Duodenal mucosa (tissue), 2 donors: ENCODE measurements at regions not wholly inside any gene's neighbourhood (a gene's known extent, or its start where the extent isn't known, plus 50 kb on each side); places are given as distances from the start of the nearest gene placed in this dataset.
A peak's percentile ranks its signal among the peaks of the same experiment; 100 is the strongest.

Experiments
- H3K27ac ChIP-seq: one replicate; pipeline ENCODE4 v1.7.0; 2013; ENCODE audit warnings: low read depth, low read length
- H3K27me3 ChIP-seq, 2 donors: one replicate each; pipeline ENCODE4 v1.7.0; 2013; ENCODE audit warnings: low read length in 2 of 2, control low read depth in 1 of 2; ENCODE audit not compliant: insufficient read depth in 2 of 2, control insufficient read depth in 1 of 2
- H3K36me3 ChIP-seq, 2 donors: one replicate each; pipeline ENCODE4 v1.7.0; 2013; ENCODE audit warnings: low read length in 2 of 2, control low read depth in 1 of 2; ENCODE audit not compliant: insufficient read depth in 2 of 2, control insufficient read depth in 1 of 2
- H3K4me1 ChIP-seq, 2 donors: one replicate each; pipeline ENCODE4 v1.7.0; 2013; ENCODE audit warnings: low read length in 2 of 2, control low read depth in 1 of 2; ENCODE audit not compliant: insufficient read depth in 2 of 2, control insufficient read depth in 1 of 2
- H3K4me3 ChIP-seq, 2 donors: one replicate each; pipeline ENCODE4 v1.7.0; 2013; ENCODE audit warnings: low read length in 2 of 2, low read depth in 1 of 2
- H3K9ac ChIP-seq, 2 donors: one replicate each; pipeline ENCODE4 v1.7.0; 2013; ENCODE audit warnings: low read length in 2 of 2, low read depth in 1 of 2
- H3K9me3 ChIP-seq, 2 donors: one replicate each; pipeline ENCODE4 v1.7.0; 2013; ENCODE audit warnings: low read length in 2 of 2, control low read depth in 1 of 2; ENCODE audit not compliant: control insufficient read depth in 1 of 2

GRCh38 chr1:3976821-3977220 lies 76.7 kb upstream of the C1orf174 start:
- H3K27me3 ChIP-seq: no peaks in the 10 kb centered on the region
- no peaks in the 10 kb centered on the region for H3K4me1 ChIP-seq
- H3K9ac ChIP-seq: no peak overlapping the region
- H3K4me3 ChIP-seq: no peak overlapping the region
- no peaks in the 10 kb centered on the region for H3K36me3 ChIP-seq
- no peak overlapping the region for H3K27ac ChIP-seq
- no peaks in the 10 kb centered on the region for H3K9me3 ChIP-seq

- Histone ChIP-seq H3K4me3 (no peak overlapping the region), H3K9ac (no peak overlapping the region), H3K36me3 (no peaks in the 10 kb centered on the region), H3K27me3 (no peaks in the 10 kb centered on the region), H3K9me3 (no peaks in the 10 kb centered on the region), H3K4me1 (no peaks in the 10 kb centered on the region), H3K27ac (peak overlapping the region; percentile 10)
Observed at GRCh38 chr1:3978196-3978989, 78.3 kb upstream of the C1orf174 start.

GRCh38 chr1:3978990-3979325 lies 78.9 kb upstream of the C1orf174 start:
- H3K27me3 ChIP-seq: no peaks in the 10 kb centered on the region
- H3K9ac ChIP-seq: no peak overlapping the region
- no peak overlapping the region for H3K27ac ChIP-seq
- H3K4me1 ChIP-seq: no peaks in the 10 kb centered on the region
- no peaks in the 10 kb centered on the region for H3K9me3 ChIP-seq
- no peak overlapping the region for H3K4me3 ChIP-seq
- no peaks in the 10 kb centered on the region for H3K36me3 ChIP-seq

GRCh38 chr1:3981261-3981660 lies 81.2 kb upstream of the C1orf174 start:
- H3K9me3 ChIP-seq: no peaks in the 10 kb centered on the region
- no peaks in the 10 kb centered on the region for H3K36me3 ChIP-seq
- H3K9ac ChIP-seq: no peak overlapping the region
- H3K27me3 ChIP-seq: no peaks in the 10 kb centered on the region
- no peak overlapping the region for H3K27ac ChIP-seq
- H3K4me3 ChIP-seq: no peak overlapping the region
- no peaks in the 10 kb centered on the region for H3K4me1 ChIP-seq

- Histone ChIP-seq H3K4me1 (no peaks in the 10 kb centered on the region), H3K4me3 (no peak overlapping the region), H3K27ac (no peak overlapping the region), H3K27me3 (no peaks in the 10 kb centered on the region), H3K36me3 (no peaks in the 10 kb centered on the region), H3K9me3 (no peaks in the 10 kb centered on the region), H3K9ac (no peak overlapping the region)
Observed at GRCh38 chr1:3981746-3982505, 81.9 kb upstream of the C1orf174 start.

GRCh38 chr1:3983181-3983580 lies 83.1 kb upstream of the C1orf174 start:
- Histone ChIP-seq H3K27me3 (no peaks in the 10 kb centered on the region), H3K36me3 (no peaks in the 10 kb centered on the region), H3K4me1 (no peaks in the 10 kb centered on the region), H3K4me3 (no peak overlapping the region), H3K27ac (no peak overlapping the region), H3K9ac (no peak overlapping the region), H3K9me3 (no peaks in the 10 kb centered on the region)

- Histone ChIP-seq H3K27me3 (no peaks in the 10 kb centered on the region), H3K4me3 (no peak overlapping the region), H3K36me3 (no peaks in the 10 kb centered on the region), H3K4me1 (no peaks in the 10 kb centered on the region), H3K9ac (no peak overlapping the region), H3K9me3 (no peaks in the 10 kb centered on the region), H3K27ac (no peak overlapping the region)
Observed at GRCh38 chr1:3984586-3984985, 84.5 kb upstream of the C1orf174 start.

DNA sequence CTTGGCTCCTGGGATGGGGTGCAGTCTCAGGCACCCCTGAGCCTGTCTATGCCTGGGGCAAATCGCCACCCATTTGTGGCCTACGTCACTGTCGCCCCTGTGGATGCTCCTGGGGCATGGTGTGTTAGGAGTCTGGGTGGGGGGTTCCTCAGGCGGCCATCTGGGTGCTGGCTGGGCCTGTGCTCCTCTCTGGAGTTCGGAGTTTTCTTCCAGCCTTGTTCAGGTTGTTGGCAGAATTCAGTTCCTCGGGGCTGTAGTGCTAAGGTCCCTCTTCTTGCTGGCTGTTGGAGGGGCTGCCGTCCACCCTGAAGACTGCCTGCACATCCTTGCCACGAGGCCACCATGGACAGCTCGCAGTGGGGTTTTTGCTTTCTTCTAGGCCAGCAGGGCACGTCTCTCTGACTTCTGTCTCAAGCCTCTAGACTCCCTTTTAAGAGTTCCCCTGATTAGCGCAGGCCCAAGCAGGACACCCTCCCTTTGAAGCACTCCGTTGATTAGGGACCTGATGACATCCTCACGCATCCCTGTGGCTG lies 86.7 kb upstream of the C1orf174 start:
- no peaks in the 10 kb centered on the region for H3K4me1 ChIP-seq
- no peak overlapping the region for H3K27ac ChIP-seq
- no peaks in the 10 kb centered on the region for H3K27me3 ChIP-seq
- H3K9me3 ChIP-seq: no peaks in the 10 kb centered on the region
- H3K36me3 ChIP-seq: no peaks in the 10 kb centered on the region
- H3K4me3 ChIP-seq: no peak overlapping the region
- no peak overlapping the region for H3K9ac ChIP-seq

DNA sequence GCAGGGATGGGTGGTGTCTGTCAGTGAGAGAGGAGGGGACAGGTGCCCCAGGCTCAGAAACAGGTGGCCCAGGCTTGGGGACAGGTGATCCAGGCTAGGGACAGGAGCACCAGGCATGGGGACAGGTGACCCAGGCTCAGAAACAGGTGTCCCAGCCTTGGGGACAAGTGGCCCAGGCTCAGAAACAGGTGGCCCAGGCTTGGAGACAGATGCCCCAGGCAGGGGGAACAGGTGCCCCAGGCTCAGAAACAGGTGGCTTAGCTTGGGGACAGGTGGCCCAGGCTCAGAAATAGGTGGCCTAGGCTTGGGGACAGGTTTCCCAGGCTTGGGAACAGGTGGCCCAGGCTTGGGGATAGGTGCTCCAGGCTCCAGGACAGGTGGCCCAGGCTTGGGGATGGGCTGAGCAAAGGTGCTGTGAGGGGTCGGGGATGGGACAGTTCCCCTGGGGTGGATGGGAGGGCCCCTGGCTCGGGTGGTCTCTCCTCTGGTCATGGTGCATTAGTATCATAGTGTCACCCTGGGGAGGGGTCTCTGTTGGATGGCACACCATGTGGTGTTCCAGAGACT lies 87.7 kb upstream of the C1orf174 start:
- no peak overlapping the region for H3K4me3 ChIP-seq
- H3K36me3 ChIP-seq: no peaks in the 10 kb centered on the region
- no peaks in the 10 kb centered on the region for H3K4me1 ChIP-seq
- peaks cover 0 to 2% of the 10 kb centered on the region in 2 donors for H3K9me3 ChIP-seq
- no peak overlapping the region for H3K9ac ChIP-seq
- no peaks in the 10 kb centered on the region for H3K27me3 ChIP-seq
- H3K27ac ChIP-seq: no peak overlapping the region

GRCh38 chr1:3988431-3988830 lies 88.4 kb upstream of the C1orf174 start:
- Histone ChIP-seq H3K4me1 (no peaks in the 10 kb centered on the region), H3K9me3 (peaks cover 0 to 2% of the 10 kb centered on the region in 2 donors), H3K27me3 (no peaks in the 10 kb centered on the region)

More at GRCh38 chr1:3988431-3988830, 88.4 kb upstream of the C1orf174 start:
- Histone ChIP-seq H3K36me3 (no peaks in the 10 kb centered on the region), H3K9ac (no peak overlapping the region), H3K4me3 (no peak overlapping the region), H3K27ac (no peak overlapping the region)
